ENCODE measurements at regions not wholly inside any gene's neighbourhood (a gene's known extent, or its start where the extent isn't known, plus 50 kb on each side); places are given as distances from the start of the nearest gene placed in this dataset.
"Not testable (repeated sequence)": the region's sequence is repeated elsewhere in the genome, so short reads cannot be mapped to it uniquely, and the experiment has no call there.

DNA sequence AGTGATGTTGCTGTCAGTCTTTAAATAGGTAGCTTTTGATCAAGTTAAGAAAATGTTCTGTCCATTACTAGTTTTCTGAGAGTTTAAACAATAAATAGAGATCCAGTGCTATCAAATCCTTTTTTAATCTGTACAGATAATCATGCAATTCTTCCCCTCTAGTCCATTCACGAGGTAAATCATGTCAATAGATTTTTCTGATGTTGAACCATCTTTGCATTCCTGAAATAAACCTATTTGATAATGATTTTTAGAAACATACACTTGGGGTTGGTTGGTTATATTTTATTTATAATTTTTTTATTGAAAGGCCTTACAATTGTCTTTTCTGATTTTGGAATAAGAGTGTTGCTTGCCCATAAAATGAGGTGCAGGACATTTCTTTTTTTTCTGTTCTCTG, 95.0 kb downstream of the FAM53A start:
- DNase-seq (ENCODE audit: low spot score): no peak
- FAIRE-seq: no peak

DNA sequence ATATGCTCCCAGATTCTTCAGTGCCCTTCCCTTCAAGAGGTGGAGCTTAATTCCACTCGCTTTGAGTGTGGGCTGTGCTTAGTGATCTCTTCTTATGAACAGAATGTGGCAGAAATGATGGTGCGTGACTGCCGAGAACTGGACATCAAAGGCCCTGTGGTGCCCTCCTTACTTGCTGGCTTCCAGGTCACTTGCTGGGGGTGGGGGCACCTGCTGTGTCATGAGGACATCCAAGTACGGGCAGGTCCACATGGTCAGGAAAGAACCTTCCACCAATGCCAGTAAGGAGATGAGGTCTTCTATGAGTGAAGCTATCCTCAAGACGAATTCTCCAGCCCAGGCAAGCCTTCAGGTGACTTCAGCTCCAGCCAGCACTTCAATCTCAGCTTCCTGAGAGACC, 95.8 kb downstream of the FAM53A start:
- DNase-seq (ENCODE audit: low spot score): no peak
- FAIRE-seq: no peak

DNA sequence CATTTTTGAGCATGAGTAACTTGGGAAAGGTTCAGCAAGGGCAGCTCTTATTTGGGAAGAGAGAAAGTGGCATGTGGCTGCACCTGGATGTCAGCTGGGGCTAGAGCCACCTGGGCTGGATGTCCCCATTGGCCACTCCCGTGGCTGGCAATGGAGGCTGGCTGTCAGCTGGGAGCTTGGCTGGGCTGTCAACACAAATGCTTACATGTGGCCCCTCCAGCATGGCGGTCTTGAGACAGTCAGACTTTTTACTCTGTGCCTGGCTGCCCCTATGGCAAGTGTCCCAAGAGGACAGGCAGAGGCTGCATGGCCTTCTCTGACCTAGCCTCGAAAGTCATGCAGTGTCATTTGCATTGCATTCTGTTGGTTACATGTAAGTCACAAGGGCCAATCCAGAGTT, 99.6 kb downstream of the FAM53A start:
- DNase-seq (ENCODE audit: low spot score): no peak
- no peak for FAIRE-seq

DNA sequence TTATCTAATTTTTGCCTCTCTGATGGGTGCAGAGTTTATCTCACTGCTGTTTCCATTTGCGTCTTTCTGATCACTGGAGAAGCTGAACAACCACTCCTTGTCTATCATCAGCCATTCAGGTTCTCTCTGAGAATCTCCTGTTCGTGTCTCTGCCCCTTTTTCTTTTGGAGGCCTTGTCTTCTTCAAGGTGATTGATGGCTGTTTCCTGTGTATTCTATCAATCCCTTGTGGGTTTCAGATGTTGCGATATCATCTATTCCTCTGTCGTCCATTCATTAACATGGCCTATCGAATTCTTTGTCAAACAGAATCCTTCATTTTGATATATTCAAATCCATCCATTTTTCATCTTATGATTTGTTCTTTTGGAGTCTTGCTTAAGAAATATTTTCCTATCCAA, 100.3 kb downstream of the FAM53A start:
- no peak for FAIRE-seq
- no peak for DNase-seq (ENCODE audit: low spot score)

DNA sequence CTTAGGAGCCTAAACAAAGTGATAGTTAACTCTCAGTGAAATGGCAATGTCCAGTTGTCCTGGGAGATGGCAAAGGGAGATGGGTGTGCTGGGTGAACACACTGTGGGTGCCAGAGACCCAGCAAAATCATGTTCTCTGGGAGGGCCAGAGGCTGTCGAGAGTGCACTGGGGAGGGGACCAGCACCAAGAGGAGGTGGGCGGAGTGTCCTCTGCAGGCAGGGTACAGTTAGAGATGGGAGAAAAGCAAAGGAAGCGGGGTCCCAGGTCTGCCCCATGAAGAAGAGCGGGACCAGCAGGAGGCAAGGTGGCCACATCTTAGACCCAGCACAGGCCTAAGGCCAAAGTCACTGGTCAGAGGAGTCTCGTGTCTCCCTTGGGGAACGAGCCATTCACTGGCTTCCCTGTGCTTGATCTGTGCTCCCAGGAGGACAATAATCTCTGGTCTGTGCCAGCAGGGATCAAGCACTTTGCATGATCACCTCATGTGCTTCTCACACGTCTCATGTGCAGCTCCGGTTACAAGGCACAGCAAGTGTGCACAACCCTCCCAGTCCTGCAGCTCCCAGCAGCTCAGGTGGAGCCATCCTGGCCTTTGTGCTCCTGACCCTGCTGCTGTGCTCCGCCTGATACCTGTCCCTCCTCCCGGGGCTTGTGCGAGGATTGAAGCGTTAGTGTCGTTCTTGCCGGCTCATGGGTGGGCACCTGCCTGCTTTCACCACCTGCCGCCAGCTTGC, 100.9 kb downstream of the FAM53A start:
- DNase-seq (ENCODE audit: low spot score) (no peak), FAIRE-seq (no peak)

DNA sequence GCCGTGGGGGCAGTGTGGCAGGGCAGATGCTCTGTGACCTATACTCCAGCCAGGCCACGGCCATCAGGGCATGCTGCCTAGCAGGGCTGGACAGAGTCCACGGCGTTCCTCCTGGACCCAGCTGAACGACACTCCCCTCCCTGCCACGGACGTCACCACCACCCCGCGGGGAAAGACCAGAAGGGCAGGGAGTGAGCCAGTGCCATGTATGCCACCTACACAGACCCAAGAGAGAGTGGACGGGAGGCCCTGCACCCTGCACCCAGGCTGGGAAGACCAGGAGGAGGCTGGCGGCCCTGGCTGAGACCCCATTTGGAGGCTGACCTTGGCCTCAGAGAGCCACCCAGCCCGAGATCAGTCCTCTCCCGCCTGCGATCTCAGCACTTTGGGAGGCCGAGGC, 101.9 kb downstream of the FAM53A start:
- DNase-seq (ENCODE audit: low spot score) (no peak), FAIRE-seq (no peak)

DNA sequence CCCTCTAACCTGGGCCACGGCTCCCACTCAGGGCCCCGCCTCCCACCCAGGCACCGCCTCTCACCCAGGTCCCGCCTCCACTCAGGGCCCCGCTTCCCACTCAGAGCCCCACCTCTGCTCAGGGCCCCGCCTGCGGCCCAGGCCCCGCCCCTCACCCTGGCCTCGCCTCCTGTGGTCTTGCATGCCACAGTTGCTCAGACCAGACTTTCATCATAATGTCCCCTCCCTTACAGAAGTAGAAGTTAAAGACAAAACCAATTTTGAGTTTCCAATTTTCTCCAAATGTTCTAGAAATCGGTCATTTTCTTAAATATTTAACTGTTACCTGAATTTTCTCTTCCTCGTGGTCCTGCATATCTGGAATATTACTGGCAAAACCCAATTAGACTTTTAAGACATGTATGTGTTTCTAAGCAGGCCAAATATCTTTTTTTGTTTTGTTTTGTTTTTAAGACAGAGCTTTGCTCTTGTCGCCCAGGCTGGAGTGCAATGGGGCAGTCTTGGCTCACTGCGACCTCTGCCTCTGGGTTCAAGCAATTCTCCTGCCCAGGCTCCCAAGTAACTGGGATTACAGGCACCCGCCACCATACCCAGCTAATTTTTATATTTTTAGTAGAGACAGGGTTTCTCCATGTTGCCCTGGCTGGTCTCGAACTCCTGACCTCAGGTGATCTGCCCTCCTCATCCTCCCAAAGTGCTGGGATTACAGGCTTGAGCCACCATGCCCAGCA, 102.8 kb downstream of the FAM53A start:
- not testable (repeated sequence) for FAIRE-seq
- DNase-seq (ENCODE audit: low spot score): peak; percentile 86

DNA sequence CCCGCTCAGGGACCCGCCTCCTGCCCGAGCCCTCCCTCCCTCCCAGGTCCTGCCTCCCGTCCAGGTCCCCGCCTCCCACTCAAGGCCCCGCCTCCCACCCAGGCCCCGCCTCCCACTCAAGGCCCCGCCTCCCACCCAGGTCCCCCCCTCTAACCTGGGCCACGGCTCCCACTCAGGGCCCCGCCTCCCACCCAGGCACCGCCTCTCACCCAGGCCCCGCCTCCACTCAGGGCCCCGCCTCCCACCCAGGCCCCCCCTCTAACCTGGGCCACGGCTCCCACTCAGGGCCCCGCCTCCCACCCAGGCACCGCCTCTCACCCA, 103.5 kb downstream of the FAM53A start:
- DNase-seq (ENCODE audit: low spot score); FAIRE-seq: not testable (repeated sequence)

DNA sequence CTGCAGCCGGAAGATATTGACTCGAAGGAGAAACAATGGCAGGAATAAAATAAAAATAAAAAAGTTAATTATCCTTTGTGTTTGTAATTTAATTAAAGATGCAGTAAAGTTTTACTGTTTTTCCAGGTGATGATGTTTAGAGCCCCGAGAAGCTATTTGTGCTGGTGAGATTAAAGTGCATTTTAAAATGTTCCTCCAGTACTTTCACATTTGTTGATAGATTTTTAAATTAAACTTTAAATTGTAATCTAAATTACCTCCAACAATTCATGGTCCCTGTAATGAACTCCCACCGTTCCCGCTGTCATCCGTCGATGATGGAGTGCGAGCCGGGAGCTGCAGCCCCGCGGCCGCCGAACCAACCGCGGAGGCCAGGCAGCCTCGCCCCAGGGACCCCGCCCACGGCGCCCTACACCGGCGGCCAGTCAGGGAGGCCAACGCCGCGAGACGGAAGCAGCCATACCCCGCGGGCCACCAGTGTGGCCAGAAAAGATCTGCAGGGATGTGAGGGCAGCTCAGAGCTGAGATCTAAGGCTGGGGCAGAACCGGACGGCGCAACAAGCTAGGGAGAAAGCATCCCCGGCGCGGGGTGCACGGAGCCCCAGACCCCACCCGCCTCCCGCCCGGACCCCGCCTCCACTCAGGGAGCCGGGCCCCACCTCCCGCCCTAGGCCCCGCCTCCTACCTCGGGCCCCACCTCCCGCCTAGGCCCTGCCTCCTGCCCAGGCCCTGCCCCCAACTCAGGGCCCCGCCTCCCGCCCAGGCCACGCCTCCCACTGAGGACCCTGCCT, 104.0 kb downstream of the FAM53A start:
- DNase-seq (ENCODE audit: low spot score): peak; percentile 87
- FAIRE-seq: no peak

DNA sequence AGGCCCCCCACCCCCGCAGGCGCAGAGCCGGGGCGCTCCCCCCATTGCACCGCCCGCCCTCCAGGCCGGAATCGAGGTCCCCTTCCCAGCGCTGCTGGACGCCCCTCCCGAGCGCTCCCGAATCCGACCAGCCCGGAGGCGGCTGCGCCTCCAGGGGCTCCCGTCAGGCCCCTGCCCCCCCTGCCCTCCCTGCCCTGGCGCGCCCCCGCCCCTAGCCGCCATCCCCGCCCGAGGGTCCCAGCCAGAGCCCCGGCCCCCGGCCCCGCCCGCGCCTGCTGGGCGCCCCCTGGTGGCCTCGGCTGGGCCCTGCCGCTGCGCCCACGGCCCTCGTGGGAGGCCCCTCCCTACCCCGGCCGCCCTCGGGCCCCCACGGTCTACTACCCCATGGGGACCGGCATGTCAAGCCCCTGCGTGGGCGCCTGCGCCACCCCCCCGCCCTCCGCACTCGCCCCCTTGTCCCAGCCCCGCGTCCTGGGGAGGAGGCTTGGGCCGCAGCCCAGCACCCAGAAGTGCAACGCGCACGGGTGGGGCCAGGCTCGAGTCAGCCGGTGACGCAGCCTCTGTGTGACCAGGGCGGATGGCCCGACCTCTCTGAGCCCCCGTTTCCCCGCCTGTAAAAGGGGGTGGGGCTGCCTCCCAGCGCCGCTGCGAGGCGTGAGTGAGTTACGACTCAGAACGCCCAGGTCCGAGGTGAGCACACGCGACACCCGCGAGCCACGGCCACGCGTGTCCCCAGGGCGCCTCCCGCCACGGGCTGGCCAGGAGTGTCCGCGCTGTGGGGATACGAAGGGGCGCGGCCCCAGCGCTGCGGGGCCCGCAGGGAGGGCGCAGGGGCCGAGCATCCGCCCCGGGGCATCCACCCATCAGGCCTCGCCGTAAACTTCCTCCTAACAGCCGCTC, 104.9 kb downstream of the FAM53A start:
- peak; percentile 76 for DNase-seq (ENCODE audit: low spot score)
- FAIRE-seq: no peak

DNA sequence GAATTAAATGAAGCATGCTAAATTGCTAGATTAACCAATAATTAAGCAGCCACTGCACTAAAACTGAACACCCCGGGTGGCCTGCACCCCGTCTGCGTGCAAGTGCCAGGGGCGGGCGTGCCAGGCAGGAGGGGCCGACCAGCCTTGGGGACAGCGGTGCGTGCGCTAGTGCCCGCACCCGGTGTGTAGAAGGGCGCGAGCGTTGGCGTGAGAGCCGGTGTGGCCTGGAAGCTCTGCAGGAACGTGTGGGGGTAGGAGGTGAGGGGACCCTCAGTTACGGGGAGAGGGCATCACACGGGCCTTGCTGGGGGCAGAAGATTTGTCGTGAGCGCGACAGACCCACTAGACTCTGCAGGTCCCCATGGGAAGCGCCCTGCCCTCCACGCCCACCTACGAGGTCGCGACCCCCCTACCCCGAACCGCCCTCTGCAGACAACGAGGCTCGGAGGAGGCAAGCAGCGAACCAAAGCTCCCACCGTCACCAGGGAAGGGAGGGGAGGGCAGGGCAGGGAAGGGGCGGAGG, 105.8 kb downstream of the FAM53A start:
- DNase-seq (ENCODE audit: low spot score) (no peak), FAIRE-seq (no peak)

DNA sequence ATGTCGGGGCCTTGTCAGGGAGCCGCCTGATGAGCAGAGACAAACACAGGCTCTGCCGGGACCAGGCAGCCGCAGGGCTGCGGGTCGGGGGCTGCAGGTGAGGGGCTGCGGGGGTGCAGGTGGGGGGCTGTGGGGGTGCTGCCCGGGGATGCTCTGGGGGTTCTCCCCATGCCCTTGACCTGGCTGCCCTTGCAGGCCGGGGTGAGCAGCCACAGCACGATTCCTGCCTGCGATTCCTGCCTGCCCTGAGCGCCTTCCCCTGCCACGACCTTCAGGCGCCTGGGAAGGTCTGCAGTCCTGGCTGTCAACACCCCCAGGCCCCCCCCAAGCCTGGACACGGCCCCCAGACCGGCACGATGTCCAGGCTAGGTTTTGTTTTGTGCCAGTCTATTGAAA, 106.3 kb downstream of the FAM53A start:
- no peak for FAIRE-seq
- DNase-seq (ENCODE audit: low spot score): no peak

DNA sequence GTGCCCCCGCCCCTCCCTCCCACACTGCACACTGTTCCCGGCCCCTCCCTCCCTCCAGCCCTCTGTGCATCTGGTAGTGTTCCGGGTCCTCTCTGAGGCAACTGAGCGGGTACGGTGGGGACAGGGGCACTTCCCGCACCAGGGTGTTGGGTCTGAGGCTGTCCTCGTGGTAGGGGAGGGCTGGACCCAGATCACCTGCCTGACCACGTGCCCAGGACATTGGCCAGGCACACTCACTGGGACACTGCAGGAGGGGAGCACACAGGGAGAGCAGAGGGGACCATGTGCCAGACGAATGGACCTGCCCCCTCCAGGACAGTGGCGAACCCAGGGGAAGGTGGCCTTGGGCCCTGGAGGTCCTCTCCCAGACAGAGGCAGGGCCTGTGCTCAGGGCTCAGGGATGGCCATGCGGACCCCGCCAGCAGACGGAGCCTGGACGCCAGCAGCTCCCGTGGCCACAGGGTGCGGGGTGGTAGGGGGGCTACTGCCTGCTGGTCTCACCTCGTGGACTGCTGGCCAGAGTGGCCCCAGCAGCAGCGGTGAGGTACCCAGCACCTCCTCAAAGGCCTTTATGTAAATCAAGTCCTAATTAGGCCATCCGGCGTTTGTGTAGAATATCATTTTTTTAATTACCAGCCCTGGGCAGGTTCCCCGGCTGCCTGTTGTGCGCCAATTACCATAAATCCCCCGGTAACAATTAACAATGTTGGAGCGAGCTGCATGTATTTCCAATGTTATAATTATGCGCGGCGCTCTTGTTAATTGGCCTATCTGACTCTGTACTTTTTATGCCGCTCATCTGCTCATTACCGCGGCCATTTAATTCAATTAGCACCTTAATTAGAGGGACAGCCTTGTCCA, 106.9 kb downstream of the FAM53A start:
- FAIRE-seq (no peak), DNase-seq (ENCODE audit: low spot score) (no peak)

DNA sequence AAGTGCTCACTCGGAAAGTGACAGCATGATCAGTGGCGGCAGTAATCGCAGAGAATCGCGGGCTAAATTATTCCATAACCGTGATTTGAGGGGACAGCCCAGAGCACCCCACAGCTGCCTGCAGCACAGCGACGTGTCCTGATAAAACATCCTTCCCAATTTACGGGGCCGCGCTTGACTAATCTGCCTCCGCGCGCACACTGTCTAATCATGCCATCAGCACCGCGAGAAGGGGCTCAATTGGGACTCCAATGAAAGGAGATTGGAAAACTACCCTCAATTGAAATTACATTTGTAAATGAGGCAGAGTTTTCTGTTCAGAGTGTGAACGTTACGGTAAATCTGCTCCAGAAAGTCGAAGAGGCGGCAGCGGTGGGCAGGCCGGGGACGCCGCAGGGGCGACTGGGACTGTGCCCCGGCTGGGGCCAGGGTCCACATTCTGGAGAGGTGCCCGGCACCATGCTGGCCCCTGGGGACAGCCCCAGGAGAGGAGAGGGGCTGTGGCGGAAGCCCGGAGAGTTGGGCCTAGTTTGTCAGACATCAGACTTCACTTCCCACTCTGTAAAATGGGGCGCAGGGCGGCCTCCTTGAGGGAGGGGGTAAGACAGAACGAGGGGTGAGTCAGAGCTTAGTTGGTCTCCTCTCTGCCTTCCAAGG, 107.7 kb downstream of the FAM53A start:
- FAIRE-seq: no peak
- no peak for DNase-seq (ENCODE audit: low spot score)

DNA sequence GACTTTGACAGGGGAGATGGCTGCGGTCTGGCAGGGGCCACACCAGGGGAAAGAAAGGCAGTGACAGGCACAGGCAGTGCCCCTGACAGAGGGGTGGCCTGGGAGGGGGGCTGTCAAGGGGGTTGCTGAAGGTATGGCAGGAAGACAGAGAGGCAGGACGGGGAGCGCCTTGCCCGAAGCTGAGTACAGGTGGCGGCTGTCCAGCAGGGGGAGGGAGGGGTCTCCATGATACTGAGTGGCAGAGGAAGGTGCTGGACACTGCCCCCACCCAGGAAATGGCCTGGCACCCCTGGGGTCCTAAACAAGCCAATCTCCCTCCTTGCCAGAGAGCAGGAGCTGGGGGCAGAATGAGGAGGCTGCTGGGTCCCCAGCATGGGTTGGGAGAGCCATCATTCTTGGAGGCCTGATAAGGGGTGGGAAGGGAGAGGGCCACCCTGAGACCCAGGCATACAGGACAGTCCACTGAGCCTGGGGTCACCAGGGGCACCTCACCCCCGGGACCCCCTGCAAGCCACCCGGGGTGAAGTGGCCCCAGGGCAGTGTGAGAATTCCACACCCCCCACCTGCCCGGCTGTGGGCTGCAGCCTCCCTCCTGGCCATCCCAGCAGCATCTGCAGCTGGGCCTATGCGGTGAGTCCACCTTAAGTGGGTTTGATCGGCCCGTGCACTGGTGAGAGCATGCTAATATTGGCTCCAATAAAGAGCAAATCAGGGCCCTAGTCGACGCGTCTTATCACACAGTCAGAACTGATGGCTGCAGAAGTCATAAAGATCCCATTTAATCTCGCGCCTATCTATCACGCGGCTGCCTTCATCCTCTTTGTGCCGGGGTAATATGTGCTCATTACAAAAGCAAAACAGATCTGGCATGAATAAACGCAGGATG, 108.5 kb downstream of the FAM53A start:
- DNase-seq (ENCODE audit: low spot score): no peak
- FAIRE-seq: no peak

DNA sequence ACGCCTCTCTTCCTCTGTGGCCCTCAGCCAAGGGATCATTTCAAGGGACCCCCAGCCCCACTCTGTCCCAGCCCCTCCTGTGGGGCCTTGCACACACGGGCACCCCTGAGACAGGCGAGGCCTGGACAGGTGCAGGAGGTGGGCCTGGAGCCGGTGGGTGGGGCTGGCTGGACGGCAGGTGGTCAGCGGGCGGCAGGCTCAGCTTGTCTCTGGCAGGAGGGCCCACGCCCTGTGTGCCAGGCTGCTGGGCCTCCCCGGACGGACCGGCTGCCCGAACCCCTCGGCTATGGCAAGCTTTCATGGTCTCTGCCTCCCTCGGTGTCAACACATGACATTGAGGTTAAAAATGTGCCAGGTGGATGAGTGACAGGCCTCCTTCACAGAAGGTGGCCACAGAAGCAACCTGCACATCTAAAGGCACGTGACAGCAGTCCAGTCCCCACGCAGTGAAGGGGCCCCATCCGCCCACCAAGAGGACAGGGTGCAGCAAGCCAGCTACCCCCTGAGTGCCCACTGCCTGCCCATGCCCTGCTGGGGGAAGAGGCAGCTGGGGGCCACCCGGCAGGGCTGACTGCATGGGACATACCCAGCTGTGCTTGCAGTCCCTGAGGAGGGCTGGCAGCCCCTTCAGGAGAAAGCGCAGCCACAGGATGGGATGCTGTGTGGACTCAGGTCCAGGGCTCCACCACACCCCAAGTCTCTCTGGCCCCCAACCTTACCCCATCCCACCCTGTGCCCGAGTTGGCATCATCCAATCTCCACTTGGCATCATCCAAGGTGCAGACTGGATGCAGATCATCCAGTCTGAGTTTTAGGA, 109.3 kb downstream of the FAM53A start:
- no peak for FAIRE-seq
- no peak for DNase-seq (ENCODE audit: low spot score)

DNA sequence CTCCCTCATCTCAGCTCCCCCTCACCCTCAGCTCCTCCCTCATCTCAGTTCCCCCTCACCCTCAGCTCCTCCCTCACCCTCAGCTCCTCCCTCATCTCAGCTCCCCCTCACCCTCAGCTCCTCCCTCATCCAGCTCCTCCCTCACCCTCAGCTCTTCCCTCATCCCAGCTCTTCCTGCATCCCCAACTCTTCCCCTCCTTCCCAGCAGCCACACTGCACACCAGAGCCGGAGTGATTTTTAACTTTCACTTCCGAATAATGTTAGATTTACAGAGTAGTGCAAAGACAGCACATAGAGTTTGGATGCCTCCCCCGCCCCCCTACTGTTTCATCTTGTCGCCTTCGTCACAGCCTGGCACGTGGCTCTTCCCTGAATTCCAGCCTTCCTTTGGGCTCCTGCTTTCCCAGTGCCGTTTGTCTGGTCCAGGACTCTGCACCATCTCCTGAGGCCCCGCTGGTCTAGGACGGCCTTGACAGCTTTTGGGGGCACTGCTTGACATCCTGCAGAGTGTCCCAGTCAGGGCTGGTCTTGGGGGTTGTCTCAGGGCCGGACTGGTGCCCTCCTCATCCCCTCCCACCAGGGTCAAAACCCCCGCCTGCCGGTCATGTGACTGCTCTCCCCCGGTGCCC, 110.2 kb downstream of the FAM53A start:
- FAIRE-seq (no peak), DNase-seq (ENCODE audit: low spot score) (no peak)

All from urothelium cell line (cell line).